Esophagus muscularis mucosa (tissue), 4 donors: ENCODE measurements at regions not wholly inside any gene's neighbourhood (a gene's known extent, or its start where the extent isn't known, plus 50 kb on each side); places are given as distances from the start of the nearest gene placed in this dataset.
"Not testable (repeated sequence)": the region's sequence is repeated elsewhere in the genome, so short reads cannot be mapped to it uniquely, and the experiment has no call there.

Experiments
- DNase-seq: peaks from one replicate; pipeline ENCODE4 v3.0.0-alpha.2; 2017; ENCODE audit errors: extremely low spot score
- H3K27ac ChIP-seq, 4 donors: fragments of 200-600 bp; sonication (generic); replicated peaks in 1 of 4; 1 replicate in 3 of 4; 2 replicates in 1 of 4; pipeline ENCODE4 v1.5.1; 2016 to 2019; ENCODE audit warnings: mild to moderate bottlenecking in 1 of 4
- H3K27me3 ChIP-seq, 4 donors: fragments of 200-600 bp; sonication (generic); one replicate each; pipeline versions ENCODE4 v1.5.1 to v1.6.0; 2016 to 2019
- H3K36me3 ChIP-seq, 4 donors: fragments of 200-600 bp; sonication (generic); one replicate each; pipeline ENCODE4 v1.5.1; 2016 to 2019
- H3K4me1 ChIP-seq, 4 donors: fragments of 200-600 bp; sonication (generic); one replicate each; pipeline ENCODE4 v1.5.1; 2016 to 2019
- H3K4me3 ChIP-seq, 4 donors: fragments of 200-600 bp; sonication (generic); 1 replicate in 2 of 4; 2 replicates in 2 of 4; pipeline ENCODE4 v1.5.1; 2016 to 2019; ENCODE audit warnings: mild to moderate bottlenecking in 4 of 4, moderate library complexity in 1 of 4
- H3K9me3 ChIP-seq, 4 donors: fragments of 200-600 bp; sonication (generic); 1 replicate in 3 of 4; 2 replicates in 1 of 4; pipeline ENCODE4 v1.5.1; 2016 to 2019
- CTCF ChIP-seq, 3 experiments: fragments of 200-600 bp in 2 of 3; fragments of 450-650 bp in 1 of 3; sonication (generic) in 2 of 3; IDR thresholded peaks; one replicate each; pipeline ENCODE4 v1.5.1; 2017 to 2019; ENCODE audit warnings: antibody characterized with exemption in 3 of 3, mild to moderate bottlenecking in 2 of 3, moderate library complexity in 1 of 3
- EP300 ChIP-seq: sonication (generic); formaldehyde crosslinking; IDR thresholded peaks from one replicate; pipeline ENCODE4 v1.6.1; 2017; ENCODE audit warnings: antibody characterized with exemption
- POLR2A ChIP-seq: fragments of 450-650 bp; IDR thresholded peaks from one replicate; pipeline ENCODE4 v1.6.1; 2017; ENCODE audit warnings: antibody characterized with exemption, moderate library complexity, mild to moderate bottlenecking, low read depth
- POLR2AphosphoS5 ChIP-seq, 2 donors: sonication (generic); formaldehyde crosslinking; IDR thresholded peaks; one replicate each; pipeline ENCODE4 v1.6.1; 2017; ENCODE audit warnings: antibody characterized with exemption in 2 of 2
- WGBS: methylation state at CpG from one replicate; pipeline ENCODE4 v1.1.5; 2018; 5-methylcytosine and 5-hydroxymethylcytosine counted together
- intact Hi-C: fragments of 100-400 bp; cut with DNase I; formaldehyde crosslinking; loops from one replicate; pipeline ENCODE4 v1.15.1; 2023

DNA sequence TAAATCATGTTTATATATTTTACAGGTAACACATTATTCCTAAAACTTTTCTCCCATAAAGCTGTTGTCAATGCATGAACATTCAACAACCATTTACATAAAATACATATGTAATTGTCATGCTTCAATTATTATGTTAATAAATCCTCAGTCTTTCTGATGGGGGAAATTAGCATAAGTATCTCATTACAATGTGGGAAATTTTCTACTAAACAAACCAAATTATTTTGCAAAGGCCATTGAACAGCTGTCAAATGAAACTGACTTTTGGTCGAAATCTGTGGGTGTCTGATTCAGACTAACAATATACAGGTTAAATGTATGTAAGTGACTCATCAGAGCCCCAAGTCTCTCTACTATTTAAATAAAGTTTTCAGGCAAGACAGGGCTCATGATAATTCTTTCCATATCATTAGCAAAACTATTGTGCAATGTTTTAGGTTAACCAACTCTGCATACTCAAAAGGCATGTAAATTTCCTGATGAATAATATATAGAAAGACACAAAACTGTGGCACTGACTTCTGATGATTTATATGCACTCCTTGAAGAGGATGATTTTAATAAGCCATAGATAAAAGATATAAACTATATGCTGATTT lies 795.3 kb upstream of the AADAT start:
- WGBS: 69% methylated on average over 1 of the region's 1 CpG
- no peaks in the 10 kb centered on the region for H3K27me3 ChIP-seq
- TF ChIP-seq CTCF (IDR thresholded peaks at IDR 0.05): no peak
- no peak for TF ChIP-seq POLR2AphosphoS5 (IDR thresholded peaks at IDR 0.05)
- TF ChIP-seq EP300: no peak
- no peak for TF ChIP-seq POLR2A
- DNase-seq: no peak
- H3K9me3 ChIP-seq: no peaks in the 10 kb centered on the region
- intact Hi-C loops: no loop called here
- H3K27ac ChIP-seq: no peak overlapping the region
- H3K36me3 ChIP-seq: no peaks in the 10 kb centered on the region
- H3K4me1 ChIP-seq: no peaks in the 10 kb centered on the region
- no peak overlapping the region for H3K4me3 ChIP-seq

GRCh38 chr4:170881646-170882045 lies 791.9 kb upstream of the AADAT start:
- H3K4me3 ChIP-seq, H3K4me1 ChIP-seq, DNase-seq, H3K27ac ChIP-seq, H3K9me3 ChIP-seq, H3K27me3 ChIP-seq, H3K36me3 ChIP-seq, intact Hi-C loops: not testable (repeated sequence)

GRCh38 chr4:170875868-170876267 lies 786.1 kb upstream of the AADAT start:
- Histone ChIP-seq H3K4me1 (no peaks in the 10 kb centered on the region), H3K27ac (no peak overlapping the region), H3K9me3 (no peaks in the 10 kb centered on the region), H3K4me3 (no peak overlapping the region), H3K36me3 (no peaks in the 10 kb centered on the region), H3K27me3 (no peaks in the 10 kb centered on the region)
- no peak for DNase-seq
- intact Hi-C loops: no loop called here
- 100% methylated on average over 1 of the region's 1 CpG for WGBS
- no peak for TF ChIP-seq POLR2A
- TF ChIP-seq CTCF (IDR thresholded peaks at IDR 0.05): no peak
- TF ChIP-seq EP300: no peak
- TF ChIP-seq POLR2AphosphoS5 (IDR thresholded peaks at IDR 0.05): no peak

DNA sequence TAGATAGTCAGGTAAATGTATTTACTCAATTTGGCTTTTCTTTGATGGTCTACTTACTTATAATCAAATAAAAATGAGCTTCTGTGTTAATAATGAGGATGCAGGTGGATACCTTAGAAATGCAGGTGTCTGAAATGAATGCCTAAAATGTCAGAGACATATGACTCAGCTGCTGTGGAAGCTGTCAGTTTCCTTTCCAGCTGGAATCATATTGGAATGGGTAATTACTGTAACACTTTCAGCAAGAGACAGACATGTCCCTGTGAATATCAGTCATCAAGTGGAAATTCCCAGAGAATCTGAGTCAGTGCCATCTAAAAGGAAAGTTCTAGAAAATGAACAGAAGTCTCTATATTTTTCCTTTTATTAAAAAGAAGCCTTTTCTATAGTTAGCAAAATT lies 783.0 kb upstream of the AADAT start:
- H3K4me1 ChIP-seq: no peaks in the 10 kb centered on the region
- H3K36me3 ChIP-seq: no peaks in the 10 kb centered on the region
- H3K4me3 ChIP-seq: no peak overlapping the region
- no peaks in the 10 kb centered on the region for H3K27me3 ChIP-seq
- H3K27ac ChIP-seq: no peak overlapping the region
- H3K9me3 ChIP-seq: no peaks in the 10 kb centered on the region
- intact Hi-C loops: no loop called here
- DNase-seq: no peak
- TF ChIP-seq CTCF (IDR thresholded peaks at IDR 0.05) (no peak), POLR2AphosphoS5 (IDR thresholded peaks at IDR 0.05) (no peak), POLR2A (no peak)

GRCh38 chr4:170868170-170868569 lies 778.4 kb upstream of the AADAT start:
- H3K4me3 ChIP-seq: no peak overlapping the region
- no peak for TF ChIP-seq CTCF (IDR thresholded peaks at IDR 0.05)
- no peak for TF ChIP-seq EP300
- TF ChIP-seq POLR2AphosphoS5 (IDR thresholded peaks at IDR 0.05): no peak
- WGBS: 19% methylated on average over 1 of the region's 1 CpG
- H3K27ac ChIP-seq: no peak overlapping the region
- no peak for DNase-seq
- H3K4me1 ChIP-seq: no peaks in the 10 kb centered on the region
- no peaks in the 10 kb centered on the region for H3K27me3 ChIP-seq
- H3K9me3 ChIP-seq: no peaks in the 10 kb centered on the region
- H3K36me3 ChIP-seq: no peaks in the 10 kb centered on the region
- intact Hi-C loops: no loop called here
